Neural crest cell (in vitro differentiated cells): ENCODE measurements at regions not wholly inside any gene's neighbourhood (a gene's known extent, or its start where the extent isn't known, plus 50 kb on each side); places are given as distances from the start of the nearest gene placed in this dataset.

ENCODE experiments used
- DNase-seq: peaks from one replicate; pipeline ENCODE4 v3.0.0; 2021; ENCODE audit warnings: low read depth, mixed read lengths, low spot score
- H3K27ac Mint-ChIP-seq: one replicate; pipeline ENCODE4 v1.8.0; 2021; ENCODE audit warnings: mild to moderate bottlenecking, mixed read lengths; ENCODE audit not compliant: unreplicated experiment
- H3K27me3 Mint-ChIP-seq: 2 replicates; pipeline ENCODE4 v1.8.0; 2021; ENCODE audit warnings: low read depth, mild to moderate bottlenecking, mixed read lengths
- H3K36me3 Mint-ChIP-seq: 2 replicates; pipeline ENCODE4 v1.8.0; 2021; ENCODE audit warnings: low read depth, mild to moderate bottlenecking, mixed read lengths
- H3K4me1 Mint-ChIP-seq: 2 replicates; pipeline ENCODE4 v1.8.0; 2021; ENCODE audit warnings: mixed read lengths
- H3K4me3 Mint-ChIP-seq: one replicate; pipeline ENCODE4 v1.8.0; 2021; ENCODE audit warnings: mild to moderate bottlenecking, mixed read lengths
- H3K9me3 Mint-ChIP-seq: 2 replicates; pipeline ENCODE4 v1.8.0; 2021; ENCODE audit warnings: mixed read lengths
- TF ChIP-seq, protein P1 (sequence below): fragments of 200-600 bp; sonication (generic); conservative IDR thresholded peaks from 2 replicates; pipeline ENCODE4 v1.5.0; 2021; ENCODE audit warnings: antibody characterized with exemption, mild to moderate bottlenecking

DNA sequence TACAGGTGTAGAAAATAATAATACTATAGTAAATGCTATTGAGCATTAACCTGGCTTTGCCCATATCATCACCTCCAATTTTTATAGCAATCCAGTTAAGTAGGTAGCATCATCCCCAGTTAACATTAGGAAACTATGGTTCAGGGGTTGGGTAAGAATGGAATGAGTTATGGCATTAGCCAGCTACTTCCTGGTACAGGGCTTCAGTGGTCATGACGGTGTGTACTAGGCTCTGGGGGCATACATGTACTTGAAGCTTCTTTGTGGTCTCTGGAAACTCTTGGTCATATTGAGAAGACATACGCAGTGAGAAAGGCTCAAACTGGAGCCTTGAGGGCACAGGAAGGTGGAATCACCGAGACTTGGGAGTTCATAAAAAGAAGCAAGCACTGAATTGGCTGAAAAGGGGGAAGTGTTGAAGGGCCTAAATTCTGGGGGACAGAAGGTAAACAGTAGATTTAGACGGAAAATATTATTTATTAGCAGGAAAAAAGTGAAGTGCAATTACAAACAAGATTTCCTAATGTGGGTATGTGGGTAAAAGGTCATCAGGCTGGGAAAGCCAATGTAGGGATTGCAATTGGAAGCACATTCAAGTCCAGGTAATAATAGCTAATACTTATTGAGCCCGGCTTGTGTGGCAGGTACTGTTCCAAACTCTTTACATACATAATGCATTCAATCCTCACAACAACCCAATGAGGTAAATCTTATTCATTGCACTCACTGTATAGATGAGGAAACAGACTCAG is 114.2 kb upstream of the ATP1A1 start:
- Mint-ChIP-seq H3K9me3 (no peaks in the 10 kb centered on the region), H3K27me3 (no peaks in the 10 kb centered on the region), H3K4me1 (peaks cover 14% of the 10 kb centered on the region), H3K27ac (no peak overlapping the region), H3K4me3 (no peak overlapping the region), H3K36me3 (no peaks in the 10 kb centered on the region)
- TF ChIP-seq, protein P1, sequence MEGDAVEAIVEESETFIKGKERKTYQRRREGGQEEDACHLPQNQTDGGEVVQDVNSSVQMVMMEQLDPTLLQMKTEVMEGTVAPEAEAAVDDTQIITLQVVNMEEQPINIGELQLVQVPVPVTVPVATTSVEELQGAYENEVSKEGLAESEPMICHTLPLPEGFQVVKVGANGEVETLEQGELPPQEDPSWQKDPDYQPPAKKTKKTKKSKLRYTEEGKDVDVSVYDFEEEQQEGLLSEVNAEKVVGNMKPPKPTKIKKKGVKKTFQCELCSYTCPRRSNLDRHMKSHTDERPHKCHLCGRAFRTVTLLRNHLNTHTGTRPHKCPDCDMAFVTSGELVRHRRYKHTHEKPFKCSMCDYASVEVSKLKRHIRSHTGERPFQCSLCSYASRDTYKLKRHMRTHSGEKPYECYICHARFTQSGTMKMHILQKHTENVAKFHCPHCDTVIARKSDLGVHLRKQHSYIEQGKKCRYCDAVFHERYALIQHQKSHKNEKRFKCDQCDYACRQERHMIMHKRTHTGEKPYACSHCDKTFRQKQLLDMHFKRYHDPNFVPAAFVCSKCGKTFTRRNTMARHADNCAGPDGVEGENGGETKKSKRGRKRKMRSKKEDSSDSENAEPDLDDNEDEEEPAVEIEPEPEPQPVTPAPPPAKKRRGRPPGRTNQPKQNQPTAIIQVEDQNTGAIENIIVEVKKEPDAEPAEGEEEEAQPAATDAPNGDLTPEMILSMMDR = no peak
- no peak for DNase-seq

- Mint-ChIP-seq H3K27me3 (no peaks in the 10 kb centered on the region), H3K36me3 (no peaks in the 10 kb centered on the region), H3K9me3 (no peaks in the 10 kb centered on the region)
Measured at GRCh38 chr1:116259663-116260062, 113.4 kb upstream of the ATP1A1 start.

GRCh38 chr1:116260115-116260514 is 112.9 kb upstream of the ATP1A1 start:
- peaks cover 14% of the 10 kb centered on the region for H3K4me1 Mint-ChIP-seq
- H3K36me3 Mint-ChIP-seq = no peaks in the 10 kb centered on the region
- H3K4me3 Mint-ChIP-seq = no peak overlapping the region
- no peaks in the 10 kb centered on the region for H3K9me3 Mint-ChIP-seq
- TF ChIP-seq, protein P1 = no peak
- no peak for DNase-seq
- H3K27ac Mint-ChIP-seq = no peak overlapping the region
- no peaks in the 10 kb centered on the region for H3K27me3 Mint-ChIP-seq

More at GRCh38 chr1:116259663-116260062, 113.4 kb upstream of the ATP1A1 start:
- TF ChIP-seq, protein P1 = no peak
- H3K4me1 Mint-ChIP-seq = peaks cover 14% of the 10 kb centered on the region
- H3K27ac Mint-ChIP-seq = no peak overlapping the region
- no peak overlapping the region for H3K4me3 Mint-ChIP-seq
- no peak for DNase-seq

DNA sequence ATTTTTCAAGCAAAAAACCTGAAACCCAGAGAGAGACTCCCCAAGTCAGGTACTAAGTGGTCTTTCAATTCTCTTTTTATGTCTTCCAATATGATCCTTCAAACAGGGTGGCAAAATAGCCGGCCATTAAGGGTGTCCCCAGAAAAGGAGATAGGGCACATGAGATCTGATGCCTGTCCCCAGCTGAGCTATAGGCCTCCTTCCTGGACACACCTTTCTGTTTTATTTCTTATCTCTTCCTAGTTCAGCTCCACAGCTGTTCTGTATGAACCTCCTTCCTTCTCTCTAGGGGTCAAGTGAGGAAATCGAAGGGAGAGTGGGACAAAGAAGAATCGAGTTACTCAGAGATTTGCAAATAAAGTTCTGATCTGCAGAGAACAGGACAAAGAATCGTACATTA is 112.4 kb upstream of the ATP1A1 start:
- Mint-ChIP-seq H3K4me3 (no peak overlapping the region), H3K9me3 (no peaks in the 10 kb centered on the region), H3K27me3 (no peaks in the 10 kb centered on the region), H3K36me3 (no peaks in the 10 kb centered on the region), H3K4me1 (peaks cover 14% of the 10 kb centered on the region), H3K27ac (no peak overlapping the region)
- TF ChIP-seq, protein P1 = no peak
- no peak for DNase-seq

GRCh38 chr1:116261227-116261626 is 111.8 kb upstream of the ATP1A1 start:
- DNase-seq = no peak
- Mint-ChIP-seq H3K27ac (no peak overlapping the region), H3K9me3 (no peaks in the 10 kb centered on the region), H3K4me3 (no peak overlapping the region), H3K36me3 (no peaks in the 10 kb centered on the region), H3K27me3 (no peaks in the 10 kb centered on the region), H3K4me1 (peaks cover 14% of the 10 kb centered on the region)
- TF ChIP-seq, protein P1 = no peak
